Psoas muscle (tissue), 7 donors: ENCODE measurements at regions not wholly inside any gene's neighbourhood (a gene's known extent, or its start where the extent isn't known, plus 50 kb on each side); places are given as distances from the start of the nearest gene placed in this dataset.

ENCODE experiments used
- ATAC-seq, 4 donors: fragments of 200-7000 bp; cut with Tn5 transposase; one replicate each; pipeline ENCODE4 v1.9.1; 2020; ENCODE audit warnings: moderate library complexity in 3 of 4, mild to moderate bottlenecking in 2 of 4
- DNase-seq, 2 donors: peaks; one replicate each; pipeline ENCODE4 v3.0.0-alpha.2; 2020
- H3K27ac ChIP-seq: fragments of 200-600 bp; one replicate; pipeline ENCODE4 v1.8.0; 2022
- H3K27me3 ChIP-seq, 3 donors: fragments of 200-600 bp in 1 of 3; one replicate each; pipeline versions ENCODE4 v1.6.1 to v1.8.0; 2013 to 2022; ENCODE audit warnings: low read length in 2 of 3, mild to moderate bottlenecking in 2 of 3, moderate library complexity in 1 of 3; ENCODE audit not compliant: insufficient read depth in 3 of 3
- H3K36me3 ChIP-seq, 2 donors: fragments of 200-600 bp in 1 of 2; one replicate each; pipeline versions ENCODE4 v1.6.1 to v1.8.0; 2013 to 2022; ENCODE audit warnings: low read depth in 1 of 2, mild to moderate bottlenecking in 1 of 2, moderate library complexity in 1 of 2; ENCODE audit not compliant: insufficient read depth in 1 of 2
- H3K4me1 ChIP-seq: fragments of 200-600 bp; one replicate; pipeline ENCODE4 v1.8.0; 2022
- H3K4me3 ChIP-seq: fragments of 200-600 bp; one replicate; pipeline ENCODE4 v1.8.0; 2022; ENCODE audit warnings: mild to moderate bottlenecking
- H3K9me3 ChIP-seq: fragments of 200-600 bp; one replicate; pipeline ENCODE4 v1.8.0; 2022
- CTCF ChIP-seq: fragments of 200-600 bp; IDR thresholded peaks from one replicate; pipeline ENCODE4 v1.8.0; 2022; ENCODE audit warnings: antibody characterized with exemption
- WGBS, 3 donors: extraction: QIAGEN DNeasy Blood & Tissue Kit; methylation state at CpG; one replicate each; pipeline versions ENCODE4 v1.1.6 to v1.1.7; 2013; 5-methylcytosine and 5-hydroxymethylcytosine counted together
- intact Hi-C, 2 donors: fragments of 100-400 bp; cut with DNase I; formaldehyde crosslinking; loops; one replicate each; pipeline versions ENCODE4 v1.11.0 to v1.14.2; 2022
- donor health status: healthy with polysubstance abuse.
- donor health status: DM: no; HTN: no; CAD: no; lungs with moderate emphysema.
- donor health status: Bipolar disorder and iron deficiency.
- donor health status: healthy.
- donor health status: DM: yes; HTN: yes; CAD: no.
- donor health status: DM: no; HTN: no; CAD: no.
- donor health status: DM: yes; HTN: yes; CAD: no.

- peaks cover 0 to 5% (median 0%) of the 10 kb centered on the region in 3 donors for H3K27me3 ChIP-seq
- no peak for ATAC-seq
- intact Hi-C loops: no loop called here
- 88 to 90% (median 89%) methylated on average over 3 of the region's 3 CpGs for WGBS, 3 donors
- no peak overlapping the region for H3K27ac ChIP-seq
- H3K36me3 ChIP-seq: no peaks in the 10 kb centered on the region
- H3K9me3 ChIP-seq: no peaks in the 10 kb centered on the region
- H3K4me3 ChIP-seq: no peak overlapping the region
- H3K4me1 ChIP-seq: no peaks in the 10 kb centered on the region
- TF ChIP-seq CTCF: no peak
- DNase-seq: no peak
Observed at GRCh38 chr10:25120188-25120587, 54.6 kb upstream of the GPR158 start.
